Endodermal cell (in vitro differentiated cells): ENCODE measurements at regions not wholly inside any gene's neighbourhood (a gene's known extent, or its start where the extent isn't known, plus 50 kb on each side); places are given as distances from the start of the nearest gene placed in this dataset.

Experiments used
- DNase-seq: peaks from one replicate; pipeline ENCODE4 v3.0.0-alpha.2; 2017
- H3K27ac ChIP-seq: 2 replicates; pipeline ENCODE4 v1.5.1; 2013; ENCODE audit warnings: mild to moderate bottlenecking, low read depth, low read length, moderate library complexity
- H3K27me3 ChIP-seq: 2 replicates; pipeline ENCODE4 v1.6.1; 2013; ENCODE audit warnings: mild to moderate bottlenecking, low read length, moderate library complexity; ENCODE audit not compliant: insufficient read depth, control insufficient read depth, poor library complexity, severe bottlenecking
- H3K36me3 ChIP-seq: 2 replicates; pipeline ENCODE4 v1.7.0; 2013; ENCODE audit warnings: mild to moderate bottlenecking, low read length, moderate library complexity; ENCODE audit not compliant: control insufficient read depth, insufficient read depth
- H3K4me1 ChIP-seq: one replicate; pipeline ENCODE4 v1.7.0; 2013; ENCODE audit warnings: low read length; ENCODE audit not compliant: control insufficient read depth, insufficient read depth
- H3K4me3 ChIP-seq: 2 replicates; pipeline ENCODE4 v1.5.1; 2013; ENCODE audit warnings: mild to moderate bottlenecking, low read length, moderate library complexity
- H3K9ac ChIP-seq: 2 replicates; pipeline ENCODE4 v1.6.1; 2013; ENCODE audit warnings: mild to moderate bottlenecking, low read length, moderate library complexity; ENCODE audit not compliant: poor library complexity, severe bottlenecking; ENCODE audit errors: extremely low read depth
- H3K9me3 ChIP-seq: 2 replicates; pipeline ENCODE4 v1.6.1; 2013; ENCODE audit warnings: mild to moderate bottlenecking, low read length, moderate library complexity; ENCODE audit not compliant: control insufficient read depth
- H3K27ac Mint-ChIP-seq: 2 replicates; pipeline ENCODE4 v1.8.0; 2020; ENCODE audit warnings: mixed read lengths
- H3K27me3 Mint-ChIP-seq: 2 replicates; pipeline ENCODE4 v1.8.0; 2021; ENCODE audit warnings: mild to moderate bottlenecking, mixed read lengths; ENCODE audit not compliant: insufficient read depth
- H3K36me3 Mint-ChIP-seq: 2 replicates; pipeline ENCODE4 v1.8.0; 2020; ENCODE audit warnings: low read depth, mixed read lengths
- H3K4me1 Mint-ChIP-seq: 2 replicates; pipeline ENCODE4 v1.8.0; 2020; ENCODE audit warnings: mixed read lengths
- H3K4me3 Mint-ChIP-seq: 2 replicates; pipeline ENCODE4 v1.8.0; 2020; ENCODE audit warnings: mild to moderate bottlenecking, moderate library complexity, mixed read lengths
- H3K9me3 Mint-ChIP-seq: 2 replicates; pipeline ENCODE4 v1.8.0; 2020; ENCODE audit warnings: mild to moderate bottlenecking, mixed read lengths
- WGBS, 2 experiments: methylation state at CpG; one replicate each; pipeline versions ENCODE4 v1.1.5 to v1.1.7; 2013; ENCODE audit warnings: missing lambda C conversion rate in 2 of 2, mixed read lengths in 1 of 2; ENCODE audit not compliant: insufficient coverage in 1 of 2, insufficient read length in 1 of 2; 5-methylcytosine and 5-hydroxymethylcytosine counted together
- TF ChIP-seq, protein P1 (sequence below): fragments of 200-600 bp; sonication (generic); conservative IDR thresholded peaks from 2 replicates; pipeline ENCODE4 v1.5.0; 2021; ENCODE audit warnings: antibody characterized with exemption, mild to moderate bottlenecking

DNA sequence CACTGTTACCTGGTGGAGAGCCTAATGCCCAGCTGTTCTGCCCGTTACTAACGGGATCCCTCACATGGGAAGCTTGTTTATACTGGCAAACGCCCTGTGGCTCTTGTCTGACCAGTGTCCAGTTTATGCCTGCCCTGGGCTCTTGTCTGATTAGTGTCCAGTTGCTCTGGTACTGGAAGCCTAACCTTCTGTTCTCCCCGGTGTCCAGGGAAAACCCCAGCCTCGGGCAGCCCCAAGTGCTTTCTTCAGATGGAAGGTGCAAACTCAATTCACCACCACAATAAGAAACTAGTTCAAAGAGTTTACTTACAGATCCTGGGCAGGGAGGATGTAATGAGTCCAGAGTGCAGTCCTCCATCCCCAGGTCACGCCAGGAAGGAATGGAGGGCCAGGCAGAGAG, 148.4 kb downstream of the TBXT start:
- H3K4me3 ChIP-seq, result no peak overlapping the region
- H3K27me3 Mint-ChIP-seq, result peaks cover 5% of the 10 kb centered on the region
- H3K9me3 Mint-ChIP-seq, result peaks cover 30% of the 10 kb centered on the region
- no peak overlapping the region for H3K27ac ChIP-seq
- H3K27me3 ChIP-seq, result no peaks in the 10 kb centered on the region
- H3K4me1 Mint-ChIP-seq, result no peaks in the 10 kb centered on the region
- TF ChIP-seq, protein P1, sequence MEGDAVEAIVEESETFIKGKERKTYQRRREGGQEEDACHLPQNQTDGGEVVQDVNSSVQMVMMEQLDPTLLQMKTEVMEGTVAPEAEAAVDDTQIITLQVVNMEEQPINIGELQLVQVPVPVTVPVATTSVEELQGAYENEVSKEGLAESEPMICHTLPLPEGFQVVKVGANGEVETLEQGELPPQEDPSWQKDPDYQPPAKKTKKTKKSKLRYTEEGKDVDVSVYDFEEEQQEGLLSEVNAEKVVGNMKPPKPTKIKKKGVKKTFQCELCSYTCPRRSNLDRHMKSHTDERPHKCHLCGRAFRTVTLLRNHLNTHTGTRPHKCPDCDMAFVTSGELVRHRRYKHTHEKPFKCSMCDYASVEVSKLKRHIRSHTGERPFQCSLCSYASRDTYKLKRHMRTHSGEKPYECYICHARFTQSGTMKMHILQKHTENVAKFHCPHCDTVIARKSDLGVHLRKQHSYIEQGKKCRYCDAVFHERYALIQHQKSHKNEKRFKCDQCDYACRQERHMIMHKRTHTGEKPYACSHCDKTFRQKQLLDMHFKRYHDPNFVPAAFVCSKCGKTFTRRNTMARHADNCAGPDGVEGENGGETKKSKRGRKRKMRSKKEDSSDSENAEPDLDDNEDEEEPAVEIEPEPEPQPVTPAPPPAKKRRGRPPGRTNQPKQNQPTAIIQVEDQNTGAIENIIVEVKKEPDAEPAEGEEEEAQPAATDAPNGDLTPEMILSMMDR, result no peak
- H3K4me1 ChIP-seq, result no peaks in the 10 kb centered on the region
- H3K36me3 ChIP-seq, result no peaks in the 10 kb centered on the region
- peaks cover 28% of the 10 kb centered on the region for H3K9me3 ChIP-seq
- no peak overlapping the region for H3K4me3 Mint-ChIP-seq
- no peak overlapping the region for H3K9ac ChIP-seq
- no peaks in the 10 kb centered on the region for H3K36me3 Mint-ChIP-seq
- DNase-seq, result no peak
- H3K27ac Mint-ChIP-seq, result no peak overlapping the region
- 85 to 95% methylated on average over 5 to 6 of the region's 6 CpGs for WGBS, 2 experiments

DNA sequence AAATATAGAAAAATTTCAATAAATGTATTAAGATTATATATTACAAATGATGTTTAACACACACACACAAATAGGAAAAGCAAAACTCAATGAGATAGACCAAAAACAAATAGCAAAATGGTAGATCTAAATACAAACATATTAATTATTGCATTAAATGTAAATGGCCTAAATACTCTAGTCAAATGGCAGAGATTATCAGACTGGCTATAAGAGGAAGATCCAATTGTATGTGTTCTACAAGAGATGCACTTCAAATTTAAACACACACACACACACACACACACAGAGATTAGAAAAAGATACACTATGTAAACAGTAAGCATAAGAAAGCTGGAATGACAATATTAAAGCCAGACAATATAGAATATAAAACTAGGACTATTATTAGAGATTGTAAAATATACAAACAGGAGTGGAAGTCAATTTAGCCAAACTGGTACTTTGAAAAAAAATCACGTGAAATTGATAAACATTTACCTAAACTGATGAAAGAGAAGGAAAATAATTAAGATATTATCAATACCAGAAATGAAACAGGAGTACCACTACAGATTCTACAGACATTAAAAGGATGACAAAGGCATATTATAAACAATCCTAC, 150.5 kb downstream of the TBXT start:
- no peaks in the 10 kb centered on the region for H3K36me3 ChIP-seq
- no peaks in the 10 kb centered on the region for H3K4me1 ChIP-seq
- no peaks in the 10 kb centered on the region for H3K36me3 Mint-ChIP-seq
- no peak for DNase-seq
- H3K27me3 Mint-ChIP-seq, result peaks cover 19% of the 10 kb centered on the region
- H3K27ac ChIP-seq, result no peak overlapping the region
- no peak overlapping the region for H3K4me3 ChIP-seq
- H3K27ac Mint-ChIP-seq, result no peak overlapping the region
- peaks cover 30% of the 10 kb centered on the region for H3K9me3 Mint-ChIP-seq
- no peaks in the 10 kb centered on the region for H3K4me1 Mint-ChIP-seq
- TF ChIP-seq, protein P1, result no peak
- peaks cover 28% of the 10 kb centered on the region for H3K9me3 ChIP-seq
- peaks cover 12% of the 10 kb centered on the region for H3K27me3 ChIP-seq
- no peak overlapping the region for H3K4me3 Mint-ChIP-seq
- H3K9ac ChIP-seq, result no peak overlapping the region
- WGBS, 2 experiments, result 80% methylated on average over 1 of the region's 1 CpG; no CpG with 5 or more reads in 1 of the 2 experiments

DNA sequence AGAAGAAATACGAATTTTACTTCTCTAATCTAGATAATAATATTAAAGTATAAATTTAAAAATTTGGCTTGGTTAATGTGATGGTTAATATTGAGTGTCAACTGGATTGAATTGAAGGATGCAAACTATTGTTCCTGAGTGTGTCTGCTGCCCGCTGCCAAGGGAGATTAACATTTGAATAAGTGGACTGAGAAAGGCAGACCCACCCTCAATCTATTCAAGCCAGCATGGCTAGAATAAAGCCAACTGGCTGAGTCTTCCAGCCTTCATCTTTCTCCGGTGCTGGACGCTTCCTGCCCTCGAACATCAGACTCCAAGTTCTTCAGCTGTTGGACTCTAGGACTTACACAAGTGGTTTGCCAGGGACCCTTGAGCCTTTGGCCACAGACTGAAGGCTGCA, 152.7 kb downstream of the TBXT start:
- H3K27me3 Mint-ChIP-seq, result peaks cover 39% of the 10 kb centered on the region

More for the DNA sequence above, 152.7 kb downstream of the TBXT start:
- no peaks in the 10 kb centered on the region for H3K4me1 Mint-ChIP-seq
- Histone ChIP-seq H3K36me3 (no peaks in the 10 kb centered on the region), H3K4me3 (no peak overlapping the region), H3K4me1 (no peaks in the 10 kb centered on the region), H3K27ac (no peak overlapping the region), H3K9ac (no peak overlapping the region), H3K9me3 (peaks cover 28% of the 10 kb centered on the region), H3K27me3 (peaks cover 30% of the 10 kb centered on the region)
- TF ChIP-seq, protein P1, result no peak
- H3K9me3 Mint-ChIP-seq, result peaks cover 30% of the 10 kb centered on the region
- 56 to 57% methylated on average over 4 of the region's 5 CpGs for WGBS, 2 experiments
- H3K27ac Mint-ChIP-seq, result no peak overlapping the region
- no peak overlapping the region for H3K4me3 Mint-ChIP-seq
- no peaks in the 10 kb centered on the region for H3K36me3 Mint-ChIP-seq
- no peak for DNase-seq
